Inferior parietal cortex (tissue), 1 donor: ENCODE measurements at regions not wholly inside any gene's neighbourhood (a gene's known extent, or its start where the extent isn't known, plus 50 kb on each side); places are given as distances from the start of the nearest gene placed in this dataset.
"Not testable (repeated sequence)": the region's sequence is repeated elsewhere in the genome, so short reads cannot be mapped to it uniquely, and the experiment has no call there.

Experiments
- DNase-seq: peaks from one replicate; pipeline ENCODE4 v3.0.0-alpha.2; 2016; ENCODE audit errors: extremely low spot score

- DNase-seq, result no peak
These were observed 1240.3 kb upstream of the ACVR2A start for GRCh38 chr2:146604521-146604920.

DNA sequence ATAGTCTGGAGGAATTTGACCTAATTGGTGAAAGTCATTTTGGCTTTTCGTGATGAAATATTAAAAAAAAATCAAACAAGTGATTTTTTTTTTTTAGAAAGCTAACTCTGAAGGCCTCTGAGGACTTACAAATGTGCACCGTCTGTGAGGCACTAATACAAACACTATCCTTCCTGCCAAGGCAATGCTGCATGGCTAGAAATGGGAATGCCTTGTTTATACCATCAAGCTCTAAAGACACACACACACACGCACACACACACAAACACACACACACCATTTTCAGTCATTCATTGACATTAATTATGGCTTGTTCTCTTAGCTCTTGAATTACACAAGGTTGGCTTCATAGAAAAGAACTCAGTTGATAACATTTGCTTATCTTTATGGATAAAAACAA, 1242.0 kb upstream of the ACVR2A start:
- no peak for DNase-seq

- no peak for DNase-seq
These were observed 1242.4 kb upstream of the ACVR2A start for GRCh38 chr2:146602383-146602782.

DNA sequence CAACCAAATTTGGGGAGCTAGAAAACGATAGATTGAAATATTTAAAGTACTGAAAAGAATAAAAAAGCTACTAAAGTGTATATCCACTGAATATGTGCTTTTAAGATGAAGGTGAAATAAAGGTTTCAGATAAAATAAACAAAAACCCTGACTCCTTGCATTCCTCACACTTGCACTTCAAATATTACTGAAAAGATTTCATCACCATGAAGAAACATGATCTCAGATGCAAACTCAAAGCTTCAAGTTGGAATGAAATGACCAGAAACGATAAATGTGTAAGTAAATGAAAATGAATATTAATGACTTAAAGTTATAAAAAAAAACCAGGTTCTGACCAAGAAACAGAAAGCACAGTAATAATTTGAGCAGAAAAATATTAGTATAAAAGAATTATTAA, 1246.0 kb upstream of the ACVR2A start:
- no peak for DNase-seq

- DNase-seq, result no peak
These were observed 1247.5 kb upstream of the ACVR2A start for GRCh38 chr2:146597291-146597690.

- DNase-seq, result no peak
These were observed 1252.9 kb upstream of the ACVR2A start for GRCh38 chr2:146591908-146592307.

DNA sequence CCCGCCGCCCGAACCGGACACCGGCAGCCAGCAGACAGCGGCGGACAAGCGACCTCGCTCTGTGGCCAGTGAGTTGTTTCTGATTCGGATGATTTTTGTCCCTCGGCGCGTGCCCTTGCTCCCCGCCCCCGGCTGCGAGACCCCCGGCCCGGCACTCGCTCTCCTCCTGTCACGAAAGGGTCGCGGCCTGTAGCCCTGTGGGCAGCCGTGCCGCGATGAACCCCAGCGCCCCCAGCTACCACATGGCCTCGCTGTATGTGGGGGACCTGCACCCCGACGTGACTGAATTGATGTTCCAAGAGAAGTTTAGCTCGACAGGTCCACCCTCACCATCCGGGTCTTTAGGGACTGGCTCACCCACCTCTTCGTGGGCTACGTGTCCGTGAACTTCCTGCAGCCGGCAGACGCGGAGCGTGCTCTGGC, 1257.5 kb upstream of the ACVR2A start:
- DNase-seq, result no peak

DNA sequence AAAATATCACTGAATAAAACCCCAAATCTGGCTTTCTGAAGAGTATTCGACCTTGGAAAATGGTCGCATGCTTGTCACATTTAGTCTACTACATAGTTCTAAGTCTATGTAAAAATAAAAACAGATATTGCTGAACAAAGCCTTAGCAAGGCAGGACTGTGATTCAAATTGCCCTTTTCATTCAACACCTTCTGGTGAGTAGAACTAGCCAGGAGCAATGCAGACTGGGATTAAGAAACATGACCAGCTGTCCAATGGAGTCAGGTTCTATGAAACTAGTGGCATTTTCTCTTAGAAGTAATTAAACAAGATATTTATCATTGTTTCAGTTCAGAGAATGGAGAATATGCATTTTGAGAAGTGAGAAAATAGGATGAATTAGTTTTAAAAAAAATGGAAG, 1260.5 kb upstream of the ACVR2A start:
- no peak for DNase-seq

- DNase-seq, result no peak
These were observed 1265.5 kb upstream of the ACVR2A start for GRCh38 chr2:146579147-146579930.

DNA sequence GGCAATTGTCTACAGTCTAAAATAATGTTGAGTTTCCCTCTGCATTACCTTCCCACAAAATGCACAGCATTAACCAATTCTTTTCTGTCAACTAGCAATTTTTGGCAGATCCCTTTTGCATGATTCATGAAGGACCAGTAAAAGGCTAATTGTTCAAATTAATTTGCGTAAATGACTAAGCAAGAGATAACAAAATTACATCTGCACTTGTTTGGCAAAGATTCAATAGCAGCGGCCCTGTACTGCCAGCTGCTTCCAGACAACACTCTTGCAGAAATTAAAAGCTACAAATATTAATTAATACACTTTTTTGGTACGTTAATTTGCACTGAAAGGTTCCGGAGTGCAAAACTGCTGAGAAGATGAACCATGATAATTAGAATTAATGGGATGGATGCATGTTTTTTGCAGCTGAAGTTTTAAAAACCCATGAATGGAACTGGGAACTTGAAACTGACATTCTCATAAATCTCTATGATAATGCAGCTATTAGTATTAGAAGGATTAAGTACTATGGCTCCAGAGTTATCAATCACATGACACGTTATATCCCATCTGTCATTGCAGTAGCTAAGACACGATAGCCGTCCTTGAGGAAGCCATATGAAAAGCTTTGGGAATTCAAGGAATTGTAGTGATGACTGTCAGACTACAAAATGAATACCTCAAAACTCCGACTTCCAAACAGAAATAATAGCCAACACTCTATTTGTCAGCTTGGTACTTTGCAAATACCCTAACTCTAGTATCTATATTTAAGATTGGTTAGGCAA, 1268.3 kb upstream of the ACVR2A start:
- DNase-seq, result no peak

DNA sequence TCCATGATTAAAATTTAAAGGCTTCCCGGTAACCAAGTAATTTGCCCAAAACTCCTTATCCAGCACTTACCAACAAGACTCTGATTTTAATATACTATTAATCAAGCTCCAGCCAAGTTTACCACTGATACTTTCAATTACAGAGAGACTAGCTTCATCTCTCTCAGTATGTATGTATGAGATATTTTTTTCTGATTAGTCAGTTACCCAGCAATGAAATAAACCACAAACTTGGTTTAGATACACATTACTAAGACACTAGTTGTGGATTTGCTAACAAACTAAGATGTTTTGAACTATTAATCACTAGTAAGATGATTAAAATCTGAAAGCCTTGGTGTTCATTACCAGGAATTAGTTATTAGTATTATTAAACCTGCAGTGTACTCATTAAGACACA, 1272.2 kb upstream of the ACVR2A start:
- DNase-seq, result no peak

GRCh38 chr2:146561996-146562395, 1282.8 kb upstream of the ACVR2A start:
- no peak for DNase-seq

DNA sequence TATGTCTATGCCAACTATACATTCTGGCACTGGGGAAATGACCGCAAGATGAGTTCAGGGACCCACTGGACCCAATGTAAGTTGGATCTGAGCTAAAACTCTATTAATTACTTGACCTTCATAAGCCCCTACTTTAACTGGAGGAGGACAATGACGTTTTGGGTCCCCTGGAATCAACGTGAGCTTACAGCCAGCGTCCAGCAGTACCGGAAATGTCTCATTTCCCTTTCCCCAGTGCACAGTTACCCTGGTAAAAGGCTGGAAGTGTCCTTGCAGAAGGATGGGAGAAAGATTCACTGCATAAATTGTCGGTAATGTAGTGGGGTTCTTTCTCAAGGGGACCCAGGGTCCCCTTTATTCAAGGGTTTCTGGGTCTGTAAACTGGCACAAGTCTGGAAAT, 1297.6 kb upstream of the ACVR2A start:
- no peak for DNase-seq

GRCh38 chr2:146544701-146545100, 1300.1 kb upstream of the ACVR2A start:
- no peak for DNase-seq

DNA sequence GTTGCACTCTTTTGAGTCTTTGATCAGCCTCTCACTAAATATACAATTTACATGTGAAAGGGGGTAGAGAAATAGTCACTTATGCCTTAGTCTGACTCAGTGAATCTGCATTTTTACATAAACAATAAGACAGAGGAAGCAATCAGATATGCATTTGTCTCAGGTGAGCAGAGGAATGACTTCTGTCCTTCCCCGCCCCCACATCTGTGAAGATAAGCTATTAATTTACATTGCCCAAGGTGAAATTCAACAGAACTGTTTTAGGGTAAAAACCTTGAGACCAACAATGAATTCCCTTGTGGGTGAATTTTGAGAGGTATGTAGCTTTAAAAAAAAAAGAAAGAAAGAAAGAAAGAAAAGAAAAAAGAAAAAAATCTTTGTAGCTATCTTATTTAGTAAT, 1302.9 kb upstream of the ACVR2A start:
- DNase-seq, result no peak

DNA sequence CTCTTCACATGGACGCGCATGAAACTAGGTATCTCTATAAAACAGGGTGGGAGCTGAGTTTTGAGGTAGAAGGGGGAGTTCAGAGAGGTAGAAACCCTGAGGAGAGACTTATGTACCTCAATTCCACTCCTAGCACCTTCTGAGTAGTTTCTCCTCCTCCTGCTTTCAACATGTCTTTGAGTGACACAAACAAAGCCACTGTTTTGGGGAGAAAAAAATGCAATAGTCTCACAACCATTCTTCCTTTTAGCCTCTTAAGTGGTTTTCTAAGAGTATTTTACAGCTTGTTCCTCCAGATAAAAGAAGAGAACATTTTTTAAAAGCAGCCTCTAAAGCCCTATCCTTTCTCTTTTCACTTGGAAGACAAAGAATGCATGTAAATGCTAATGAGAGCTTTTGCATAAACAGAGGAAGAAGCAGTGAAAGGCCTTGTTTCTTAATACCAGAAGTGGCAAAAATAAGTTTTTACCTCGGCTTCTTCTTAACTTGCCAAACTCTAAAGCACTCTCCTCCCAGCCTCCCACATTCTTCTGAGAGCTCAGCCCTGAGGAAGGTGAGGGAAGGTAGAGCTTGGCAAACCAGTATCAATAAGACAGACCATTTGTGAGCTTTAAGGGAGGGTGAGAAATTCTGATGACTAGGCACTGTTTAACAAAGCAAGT, 1304.4 kb upstream of the ACVR2A start:
- DNase-seq, result no peak

DNA sequence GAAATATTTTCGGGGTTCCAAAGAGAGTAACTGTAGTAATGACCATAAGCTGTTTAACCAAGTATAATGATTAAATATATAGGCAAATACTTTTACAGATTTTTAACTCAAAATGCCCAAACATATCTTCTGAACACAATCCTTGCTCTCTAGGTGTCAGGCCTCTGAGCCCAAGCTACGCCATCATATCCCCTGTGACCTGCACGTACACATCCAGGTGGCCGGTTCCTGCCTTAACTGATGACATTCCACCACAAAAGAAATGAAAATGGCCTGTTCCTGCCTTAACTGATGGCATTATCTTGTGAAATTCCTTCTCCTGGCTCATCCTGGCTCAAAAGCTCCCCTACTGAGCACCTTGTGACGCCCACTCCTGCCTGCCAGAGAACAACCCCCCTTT, 1305.1 kb upstream of the ACVR2A start:
- not testable (repeated sequence) for DNase-seq

DNA sequence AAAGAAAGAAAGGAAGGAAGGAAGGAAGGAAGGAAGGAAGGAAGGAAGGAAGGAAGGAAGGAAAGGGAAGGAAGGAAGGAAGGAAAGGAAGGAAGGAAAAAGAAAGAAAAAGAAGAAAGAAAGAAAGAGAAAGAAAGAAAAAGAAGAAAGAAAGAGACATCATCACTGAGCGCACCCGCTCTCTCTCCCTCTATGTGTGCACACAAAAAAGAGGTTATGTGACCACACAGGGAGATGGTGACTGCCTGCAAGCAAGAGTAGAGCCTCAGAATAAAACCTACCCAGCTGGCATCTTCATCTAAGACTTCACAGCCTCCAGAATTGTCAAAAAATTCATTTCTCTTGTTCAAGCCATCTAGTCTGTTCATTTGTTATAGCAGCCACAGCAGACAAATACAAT, 1307.4 kb upstream of the ACVR2A start:
- no peak for DNase-seq

DNA sequence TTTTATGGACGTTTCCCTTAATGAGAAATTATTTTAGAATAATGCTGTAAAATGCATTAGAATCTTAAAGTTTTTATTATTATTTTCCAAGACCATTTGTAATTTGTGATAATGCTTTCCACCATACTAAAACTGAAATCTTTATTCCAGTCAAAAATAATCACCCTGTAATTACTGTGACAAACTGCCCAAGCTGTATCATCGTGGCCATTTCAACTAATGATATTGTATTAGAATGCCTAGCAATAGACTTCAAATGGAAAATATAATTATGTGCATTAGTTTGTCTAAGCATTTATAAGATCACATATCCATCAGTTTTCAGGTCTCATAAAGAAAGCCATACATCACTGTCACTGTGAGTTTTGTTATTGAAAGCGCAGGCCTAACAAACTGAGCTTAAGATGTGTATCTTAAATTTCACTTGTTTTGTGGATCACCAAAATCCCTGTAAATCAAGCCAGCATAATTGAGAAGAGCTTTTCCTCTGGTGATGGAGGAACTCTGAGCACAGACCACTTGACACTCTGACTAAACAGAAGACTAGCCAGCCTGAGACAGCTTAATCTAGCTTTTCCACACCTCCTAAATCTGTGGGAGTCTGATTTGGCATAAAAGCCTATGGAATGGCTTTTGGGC, 1312.2 kb upstream of the ACVR2A start:
- DNase-seq, result no peak

DNA sequence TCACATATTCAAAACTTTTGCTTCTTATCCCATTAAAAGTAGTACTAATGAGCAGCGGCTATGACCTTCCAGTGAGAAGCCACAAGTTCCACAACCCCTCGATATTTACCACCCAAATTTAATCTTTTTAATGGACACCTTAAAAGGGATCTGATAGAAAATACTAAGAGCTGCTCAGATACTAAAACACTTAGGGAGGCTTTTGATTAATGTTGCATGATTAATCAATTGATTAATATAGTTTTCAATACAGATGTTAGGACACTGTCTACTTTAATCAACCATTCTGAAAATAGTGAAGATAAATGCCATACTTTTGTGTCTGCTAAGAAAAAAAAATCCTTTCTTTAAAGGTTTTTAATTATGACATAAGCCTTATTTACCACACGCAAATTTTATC, 1312.8 kb upstream of the ACVR2A start:
- no peak for DNase-seq

- DNase-seq, result no peak
These were observed 1313.9 kb upstream of the ACVR2A start for GRCh38 chr2:146530886-146531285.

GRCh38 chr2:146527166-146527565, 1317.7 kb upstream of the ACVR2A start:
- DNase-seq, result no peak
